ENCODE measurements at regions not wholly inside any gene's neighbourhood (a gene's known extent, or its start where the extent isn't known, plus 50 kb on each side); places are given as distances from the start of the nearest gene placed in this dataset.
"Not testable (repeated sequence)": the region's sequence is repeated elsewhere in the genome, so short reads cannot be mapped to it uniquely, and the experiment has no call there.

- TF ChIP-seq EZH2 (IDR thresholded peaks at IDR 0.05; ENCODE audit: insufficient read depth, poor library complexity, severe bottlenecking); EZH2phosphoT487 (IDR thresholded peaks at IDR 0.05; ENCODE audit: insufficient read depth, low read depth): not testable (repeated sequence)
Observed at GRCh38 chr20:53773066-53773791, 179.6 kb upstream of the ZNF217 start.
